ENCODE measurements at regions not wholly inside any gene's neighbourhood (a gene's known extent, or its start where the extent isn't known, plus 50 kb on each side); places are given as distances from the start of the nearest gene placed in this dataset.

GRCh38 chr11:27875831-27876775 is 175.8 kb upstream of the BDNF start:
- in situ Hi-C loops (cut with MboI; ENCODE audit: low pct_unique_long_range_greater_than_20kb, low sequenced_read_pairs, unreplicated experiment): no loop called here
- no peak for DNase-seq (ENCODE audit: low spot score)
- TF ChIP-seq, protein P1, sequence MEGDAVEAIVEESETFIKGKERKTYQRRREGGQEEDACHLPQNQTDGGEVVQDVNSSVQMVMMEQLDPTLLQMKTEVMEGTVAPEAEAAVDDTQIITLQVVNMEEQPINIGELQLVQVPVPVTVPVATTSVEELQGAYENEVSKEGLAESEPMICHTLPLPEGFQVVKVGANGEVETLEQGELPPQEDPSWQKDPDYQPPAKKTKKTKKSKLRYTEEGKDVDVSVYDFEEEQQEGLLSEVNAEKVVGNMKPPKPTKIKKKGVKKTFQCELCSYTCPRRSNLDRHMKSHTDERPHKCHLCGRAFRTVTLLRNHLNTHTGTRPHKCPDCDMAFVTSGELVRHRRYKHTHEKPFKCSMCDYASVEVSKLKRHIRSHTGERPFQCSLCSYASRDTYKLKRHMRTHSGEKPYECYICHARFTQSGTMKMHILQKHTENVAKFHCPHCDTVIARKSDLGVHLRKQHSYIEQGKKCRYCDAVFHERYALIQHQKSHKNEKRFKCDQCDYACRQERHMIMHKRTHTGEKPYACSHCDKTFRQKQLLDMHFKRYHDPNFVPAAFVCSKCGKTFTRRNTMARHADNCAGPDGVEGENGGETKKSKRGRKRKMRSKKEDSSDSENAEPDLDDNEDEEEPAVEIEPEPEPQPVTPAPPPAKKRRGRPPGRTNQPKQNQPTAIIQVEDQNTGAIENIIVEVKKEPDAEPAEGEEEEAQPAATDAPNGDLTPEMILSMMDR (IDR thresholded peaks at IDR 0.05; ENCODE audit: extremely low read depth, insufficient read depth, missing control alignments): no peak

GRCh38 chr11:27874998-27875830 is 175.0 kb upstream of the BDNF start:
- in situ Hi-C loops (cut with MboI; ENCODE audit: low pct_unique_long_range_greater_than_20kb, low sequenced_read_pairs, unreplicated experiment): no loop called here
- TF ChIP-seq, protein P1 (IDR thresholded peaks at IDR 0.05; ENCODE audit: extremely low read depth, insufficient read depth, missing control alignments): no peak
- no peak for DNase-seq (ENCODE audit: low spot score)

GRCh38 chr11:27873664-27874063 is 173.4 kb upstream of the BDNF start:
- in situ Hi-C loops (cut with MboI; ENCODE audit: low pct_unique_long_range_greater_than_20kb, low sequenced_read_pairs, unreplicated experiment): no loop called here
- TF ChIP-seq, protein P1 (IDR thresholded peaks at IDR 0.05; ENCODE audit: extremely low read depth, insufficient read depth, missing control alignments): no peak
- no peak for DNase-seq (ENCODE audit: low spot score)

GRCh38 chr11:27871056-27871455 is 170.8 kb upstream of the BDNF start:
- in situ Hi-C loops (cut with MboI; ENCODE audit: low pct_unique_long_range_greater_than_20kb, low sequenced_read_pairs, unreplicated experiment): no loop called here
- TF ChIP-seq, protein P1 (IDR thresholded peaks at IDR 0.05; ENCODE audit: extremely low read depth, insufficient read depth, missing control alignments): no peak
- DNase-seq (ENCODE audit: low spot score): no peak

- DNase-seq (ENCODE audit: low spot score): no peak
- TF ChIP-seq, protein P1 (IDR thresholded peaks at IDR 0.05; ENCODE audit: extremely low read depth, insufficient read depth, missing control alignments): no peak
- in situ Hi-C loops (cut with MboI; ENCODE audit: low pct_unique_long_range_greater_than_20kb, low sequenced_read_pairs, unreplicated experiment): no loop called here
Observed at GRCh38 chr11:27869701-27870100, 169.4 kb upstream of the BDNF start.

- in situ Hi-C loops (cut with MboI; ENCODE audit: low pct_unique_long_range_greater_than_20kb, low sequenced_read_pairs, unreplicated experiment): no loop called here
- TF ChIP-seq, protein P1 (IDR thresholded peaks at IDR 0.05; ENCODE audit: extremely low read depth, insufficient read depth, missing control alignments): no peak
Observed at GRCh38 chr11:27868709-27869108, 168.5 kb upstream of the BDNF start.

More at GRCh38 chr11:27868709-27869108, 168.5 kb upstream of the BDNF start:
- no peak for DNase-seq (ENCODE audit: low spot score)

All from GM13977 (cell line).